SJCRH30 (cell line): ENCODE measurements at regions not wholly inside any gene's neighbourhood (a gene's known extent, or its start where the extent isn't known, plus 50 kb on each side); places are given as distances from the start of the nearest gene placed in this dataset.

Experiments
- DNase-seq, 2 experiments: peaks; one replicate each; pipeline ENCODE4 v3.0.0-alpha.2; 2015 to 2020
- H3K27ac ChIP-seq: fragments of 250-450 bp; sonication (Bioruptor Pico); 2 replicates; pipeline ENCODE4 v1.5.1; 2020; ENCODE audit warnings: mild to moderate bottlenecking, moderate library complexity
- H3K27me3 ChIP-seq: fragments of 250-450 bp; sonication (Bioruptor Pico); 2 replicates; pipeline ENCODE4 v1.5.1; 2020; ENCODE audit warnings: mild to moderate bottlenecking, moderate library complexity
- H3K36me3 ChIP-seq: fragments of 250-450 bp; sonication (Bioruptor Pico); 2 replicates; pipeline ENCODE4 v1.5.1; 2020; ENCODE audit warnings: mild to moderate bottlenecking, moderate library complexity
- H3K4me1 ChIP-seq: fragments of 250-450 bp; sonication (Bioruptor Pico); 2 replicates; pipeline ENCODE4 v1.5.1; 2020; ENCODE audit warnings: mild to moderate bottlenecking, moderate library complexity
- H3K4me3 ChIP-seq: fragments of 250-450 bp; sonication (Bioruptor Pico); 2 replicates; pipeline ENCODE4 v1.5.1; 2020; ENCODE audit warnings: mild to moderate bottlenecking, moderate library complexity
- H3K9me3 ChIP-seq: fragments of 250-450 bp; sonication (Bioruptor Pico); replicated peaks from 2 replicates; pipeline ENCODE4 v1.5.1; 2020; ENCODE audit warnings: mild to moderate bottlenecking, moderate library complexity

DNA sequence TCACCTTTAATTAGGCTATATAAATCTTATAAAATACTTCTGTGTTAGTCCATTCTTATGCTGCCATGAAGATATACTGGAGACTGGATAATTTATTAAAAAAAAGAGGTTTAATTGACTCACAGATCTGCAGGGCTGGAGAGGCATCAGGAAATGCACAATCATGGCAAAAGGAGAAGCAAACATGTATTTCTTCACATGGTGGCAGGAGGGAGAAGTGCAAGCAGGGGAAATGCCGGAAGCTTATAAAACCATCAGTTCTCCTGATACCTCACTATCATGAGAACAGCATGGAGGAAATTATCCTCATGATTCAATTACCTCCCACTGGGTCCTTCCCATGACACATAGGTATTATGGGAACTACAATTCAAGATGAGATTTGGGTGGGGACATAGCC is 504.4 kb downstream of the RIT2 start:
- Histone ChIP-seq H3K36me3 (no peaks in the 10 kb centered on the region), H3K27me3 (no peaks in the 10 kb centered on the region), H3K9me3 (no peaks in the 10 kb centered on the region), H3K27ac (no peak overlapping the region), H3K4me3 (no peak overlapping the region), H3K4me1 (peaks cover 31% of the 10 kb centered on the region)
- no peak for DNase-seq

DNA sequence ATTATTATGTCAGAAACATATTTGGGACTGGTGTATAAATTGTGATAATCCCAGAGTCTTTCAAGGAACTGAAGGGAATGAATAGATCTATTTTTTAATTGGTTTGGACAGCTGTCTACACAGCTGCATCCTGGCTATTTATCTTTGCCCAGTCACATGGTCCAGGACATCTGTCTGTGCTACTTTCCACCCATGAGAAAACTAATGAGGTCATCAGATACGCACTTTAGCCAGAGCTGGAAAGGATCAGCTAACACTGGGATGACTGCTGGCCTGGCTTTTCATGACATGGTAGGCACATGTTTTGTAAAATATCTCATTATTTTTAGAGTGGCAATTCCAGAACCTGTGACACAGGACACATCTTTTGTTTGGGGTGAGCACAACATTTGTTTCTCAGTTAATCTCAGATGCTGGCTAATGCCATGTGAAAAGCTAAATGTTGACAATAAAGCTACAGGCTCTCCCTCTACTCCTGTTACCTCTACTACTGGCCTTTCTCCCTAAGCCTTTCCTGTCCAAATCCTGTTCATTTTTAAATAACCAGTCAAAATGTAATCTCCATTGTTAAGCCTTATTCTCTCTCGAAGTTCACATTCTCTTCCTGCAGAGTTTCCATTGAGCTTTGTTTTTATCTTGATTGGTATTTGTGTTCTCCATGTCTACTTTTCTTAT is 500.7 kb downstream of the RIT2 start:
- no peaks in the 10 kb centered on the region for H3K9me3 ChIP-seq
- peak overlapping the region; percentile 97 for H3K27ac ChIP-seq
- H3K27me3 ChIP-seq = no peaks in the 10 kb centered on the region
- peak; percentile 84 to 94 for DNase-seq
- peaks cover 51% of the 10 kb centered on the region for H3K4me1 ChIP-seq
- H3K36me3 ChIP-seq = no peaks in the 10 kb centered on the region
- H3K4me3 ChIP-seq = peak overlapping the region; percentile 36

DNA sequence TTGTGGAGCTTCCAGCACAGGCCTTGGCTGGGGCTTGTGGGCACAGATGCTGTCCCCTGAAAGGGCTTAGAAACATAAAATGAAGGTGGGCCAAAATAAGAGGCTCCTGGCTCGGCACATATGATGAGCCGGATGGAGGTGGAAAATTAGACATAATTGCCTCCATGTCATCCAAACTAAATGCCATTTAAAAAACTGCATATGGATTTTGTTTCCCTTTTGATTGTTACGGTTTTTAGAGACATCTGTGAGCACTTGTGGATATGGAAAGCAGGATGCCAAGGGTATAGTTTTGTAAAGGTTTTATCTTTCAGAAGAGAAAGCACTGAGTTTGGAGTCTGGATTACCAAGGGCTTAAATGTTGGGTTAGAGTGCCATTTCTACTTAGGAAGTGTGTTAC is 498.3 kb downstream of the RIT2 start:
- Histone ChIP-seq H3K4me1 (peaks cover 51% of the 10 kb centered on the region), H3K4me3 (no peak overlapping the region), H3K36me3 (no peaks in the 10 kb centered on the region), H3K27me3 (no peaks in the 10 kb centered on the region), H3K27ac (peak overlapping the region; percentile 97), H3K9me3 (no peaks in the 10 kb centered on the region)
- DNase-seq = peak; percentile 19 to 62

DNA sequence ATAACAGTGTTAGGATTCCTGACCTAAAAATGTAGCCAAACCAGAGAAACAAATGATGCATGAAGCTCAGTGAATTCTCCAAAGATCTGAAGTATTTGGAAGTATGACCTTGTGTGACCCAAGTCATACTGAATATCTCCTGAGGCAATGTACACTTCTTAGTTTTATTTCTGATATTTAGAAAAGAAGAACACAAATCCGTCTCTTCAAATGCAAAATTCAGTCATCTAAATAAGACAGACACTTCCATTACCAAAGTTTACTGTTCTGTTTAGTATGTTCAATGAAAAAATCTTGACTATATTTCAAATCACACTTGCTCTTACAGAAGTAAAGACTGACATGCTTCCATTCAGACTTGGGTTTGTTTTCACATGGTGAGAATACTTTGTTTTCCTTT is 495.7 kb downstream of the RIT2 start:
- peaks cover 34% of the 10 kb centered on the region for H3K4me1 ChIP-seq
- no peak for DNase-seq
- H3K27me3 ChIP-seq = no peaks in the 10 kb centered on the region
- no peaks in the 10 kb centered on the region for H3K36me3 ChIP-seq
- H3K4me3 ChIP-seq = no peak overlapping the region
- no peak overlapping the region for H3K27ac ChIP-seq
- no peaks in the 10 kb centered on the region for H3K9me3 ChIP-seq

DNA sequence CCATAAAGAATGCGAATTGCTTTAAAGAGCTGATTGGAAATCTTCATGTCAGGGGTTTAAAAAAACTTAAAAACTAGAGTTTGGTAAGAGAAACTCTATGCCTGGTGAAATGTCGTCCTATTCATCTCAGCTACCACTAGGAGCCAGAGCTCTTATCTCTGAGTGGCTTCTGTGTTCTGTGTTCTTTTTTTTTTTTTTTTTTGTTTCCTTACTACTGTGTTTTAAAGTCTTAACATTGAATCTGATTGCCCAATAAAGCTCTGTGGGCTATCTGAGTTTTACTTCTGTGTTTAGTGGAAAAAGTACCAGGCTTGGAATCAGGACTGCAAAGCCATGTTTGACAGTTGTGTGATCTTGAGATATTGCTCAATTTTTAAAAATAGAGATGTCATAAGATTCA is 494.8 kb downstream of the RIT2 start:
- peaks cover 25% of the 10 kb centered on the region for H3K4me1 ChIP-seq
- no peak for DNase-seq
- no peaks in the 10 kb centered on the region for H3K9me3 ChIP-seq
- H3K36me3 ChIP-seq = no peaks in the 10 kb centered on the region
- H3K4me3 ChIP-seq = no peak overlapping the region
- no peak overlapping the region for H3K27ac ChIP-seq
- no peaks in the 10 kb centered on the region for H3K27me3 ChIP-seq

DNA sequence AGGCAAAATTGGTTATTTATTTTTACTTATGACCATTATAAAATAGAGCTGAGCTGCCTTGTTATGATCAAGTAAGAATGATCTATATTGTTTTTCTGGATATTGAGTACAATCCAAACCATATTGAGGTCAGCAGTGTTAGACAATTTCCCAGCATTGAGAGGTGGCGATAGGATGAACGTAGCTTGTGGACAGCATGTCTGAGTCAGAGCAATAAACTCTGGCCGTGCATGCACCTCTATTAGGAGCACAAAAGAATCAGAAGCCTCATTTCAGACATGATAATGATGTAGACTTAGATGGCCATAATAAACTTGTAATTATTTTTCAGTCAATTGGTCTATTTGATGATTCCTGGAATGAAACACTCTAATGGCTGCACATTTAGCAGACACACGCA is 491.6 kb downstream of the RIT2 start:
- H3K27ac ChIP-seq = no peak overlapping the region
- H3K36me3 ChIP-seq = no peaks in the 10 kb centered on the region
- H3K4me1 ChIP-seq = 0 out of 2 replicates have a peak, but pooled peaks cover 3% of the 10 kb centered on the region
- H3K4me3 ChIP-seq = no peak overlapping the region
- H3K9me3 ChIP-seq = no peaks in the 10 kb centered on the region
- H3K27me3 ChIP-seq = no peaks in the 10 kb centered on the region
- no peak for DNase-seq

DNA sequence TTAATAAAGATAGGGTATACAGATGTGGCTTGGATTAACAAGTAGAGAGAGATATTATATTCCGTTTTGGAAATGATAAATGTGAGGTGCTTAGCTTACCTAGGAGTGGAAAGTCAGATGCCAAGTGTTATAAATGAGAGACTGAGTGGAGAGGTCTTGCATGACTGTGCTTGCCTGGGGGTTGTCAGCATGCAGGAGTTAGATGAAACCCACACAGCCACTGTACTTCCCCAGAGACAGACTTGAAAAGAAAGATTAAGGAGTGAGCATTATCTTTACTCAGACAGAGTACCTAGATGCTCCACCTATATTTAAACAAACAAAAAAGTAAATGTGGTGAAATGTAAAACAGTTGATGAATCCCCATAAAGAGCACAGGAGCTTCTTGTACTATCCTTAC is 482.7 kb downstream of the RIT2 start:
- H3K36me3 ChIP-seq = no peaks in the 10 kb centered on the region
- DNase-seq = no peak
- H3K27ac ChIP-seq = no peak overlapping the region
- H3K4me1 ChIP-seq = no peaks in the 10 kb centered on the region
- H3K4me3 ChIP-seq = no peak overlapping the region
- no peaks in the 10 kb centered on the region for H3K9me3 ChIP-seq
- no peaks in the 10 kb centered on the region for H3K27me3 ChIP-seq

DNA sequence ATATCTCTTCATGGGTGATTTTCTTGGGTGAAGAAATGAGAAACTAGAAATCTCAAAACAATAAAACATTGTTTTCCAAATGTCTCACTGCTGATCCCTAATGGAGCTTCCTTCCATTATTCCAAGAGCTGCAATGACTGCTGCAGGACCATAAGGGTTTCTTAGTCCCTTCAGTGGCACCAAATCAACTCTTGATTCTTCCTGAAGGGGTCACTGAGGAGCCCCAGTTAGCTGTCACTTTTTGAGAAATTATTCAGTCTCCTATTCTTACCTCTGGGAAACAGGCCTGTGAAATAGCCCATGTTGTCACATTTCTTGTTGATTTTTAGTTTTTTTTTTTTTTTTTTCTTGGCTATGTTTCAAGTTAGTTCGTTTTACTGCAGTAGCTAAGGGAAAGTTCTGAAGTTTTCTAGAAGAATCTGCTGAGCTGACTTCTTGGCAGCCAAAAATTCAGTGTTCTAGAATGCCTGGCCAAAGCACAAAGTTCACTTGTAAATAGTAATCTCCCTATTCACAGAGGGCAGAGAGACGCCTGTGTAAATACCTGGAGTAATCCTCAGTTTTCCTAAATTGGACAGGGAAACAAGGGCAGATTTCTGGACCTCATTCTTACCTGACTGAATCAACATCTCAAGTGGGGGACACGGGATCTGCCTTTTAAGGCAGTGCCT is 480.0 kb downstream of the RIT2 start:
- Histone ChIP-seq H3K4me3 (no peak overlapping the region), H3K4me1 (no peaks in the 10 kb centered on the region), H3K36me3 (no peaks in the 10 kb centered on the region), H3K9me3 (no peaks in the 10 kb centered on the region), H3K27me3 (no peaks in the 10 kb centered on the region), H3K27ac (no peak overlapping the region)
- no peak for DNase-seq

DNA sequence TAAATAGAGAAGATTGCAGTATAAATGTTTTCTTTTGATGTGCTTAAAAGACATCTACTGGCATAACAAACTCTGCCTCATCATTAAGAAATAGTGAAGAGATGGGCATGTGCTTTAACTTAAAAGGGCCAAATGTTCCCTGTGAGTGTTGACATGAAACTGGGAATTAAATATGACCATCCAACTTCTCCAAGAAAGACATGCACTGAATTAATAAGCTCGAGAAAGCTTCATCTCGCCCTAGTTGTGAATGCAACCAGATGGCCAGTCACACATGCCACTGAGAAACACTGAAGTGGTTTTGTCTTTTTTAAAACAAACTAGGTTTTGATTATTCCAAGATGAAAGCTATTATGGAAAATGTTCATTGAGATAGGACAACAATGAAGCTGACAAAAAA is 479.2 kb downstream of the RIT2 start:
- H3K4me3 ChIP-seq = no peak overlapping the region
- no peaks in the 10 kb centered on the region for H3K27me3 ChIP-seq
- no peak overlapping the region for H3K27ac ChIP-seq
- no peaks in the 10 kb centered on the region for H3K36me3 ChIP-seq
- no peak for DNase-seq
- no peaks in the 10 kb centered on the region for H3K4me1 ChIP-seq
- no peaks in the 10 kb centered on the region for H3K9me3 ChIP-seq

DNA sequence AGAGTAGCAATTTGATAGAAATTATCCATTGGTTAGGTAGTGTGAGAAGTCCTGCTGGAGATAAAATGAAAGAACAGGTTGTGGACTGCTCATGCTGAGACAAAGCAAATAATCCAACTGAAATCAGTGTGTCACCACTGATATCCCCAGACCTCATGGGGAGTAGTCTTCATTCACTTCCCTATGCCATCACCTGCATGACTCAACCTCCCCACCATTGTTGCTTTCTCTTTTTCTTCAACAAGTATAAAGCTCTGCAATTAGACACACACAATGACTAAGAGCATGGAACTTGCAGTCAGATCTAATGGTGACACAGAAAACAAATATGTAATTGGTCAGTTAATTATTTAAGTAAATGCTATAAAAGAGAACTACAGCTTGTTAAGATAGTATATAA is 475.3 kb downstream of the RIT2 start:
- H3K27me3 ChIP-seq = no peaks in the 10 kb centered on the region
- H3K4me3 ChIP-seq = no peak overlapping the region
- no peak overlapping the region for H3K27ac ChIP-seq
- no peaks in the 10 kb centered on the region for H3K9me3 ChIP-seq
- no peaks in the 10 kb centered on the region for H3K4me1 ChIP-seq
- DNase-seq = no peak
- H3K36me3 ChIP-seq = no peaks in the 10 kb centered on the region

DNA sequence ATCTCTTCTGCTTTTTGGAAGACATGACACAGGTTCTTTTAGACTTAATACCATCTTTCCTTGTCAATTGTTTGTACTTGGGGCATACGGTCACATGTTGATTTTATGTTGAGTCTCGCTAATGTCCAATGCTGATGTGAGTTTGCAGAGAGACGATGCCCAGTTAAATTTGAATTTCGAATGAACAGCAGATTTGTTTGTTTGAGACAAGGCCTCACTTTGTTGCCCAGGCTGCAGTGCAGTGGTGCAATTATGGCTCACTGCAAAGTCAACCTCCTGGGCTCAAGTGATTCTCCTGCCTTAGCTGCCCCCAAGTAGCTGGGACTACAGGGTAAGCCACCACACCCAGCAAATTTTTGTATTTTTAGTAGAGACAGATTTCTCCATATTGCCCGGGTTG is 473.5 kb downstream of the RIT2 start:
- Histone ChIP-seq H3K36me3 (no peaks in the 10 kb centered on the region), H3K4me3 (no peak overlapping the region), H3K27me3 (no peaks in the 10 kb centered on the region), H3K4me1 (no peaks in the 10 kb centered on the region), H3K9me3 (no peaks in the 10 kb centered on the region), H3K27ac (no peak overlapping the region)
- DNase-seq = no peak

DNA sequence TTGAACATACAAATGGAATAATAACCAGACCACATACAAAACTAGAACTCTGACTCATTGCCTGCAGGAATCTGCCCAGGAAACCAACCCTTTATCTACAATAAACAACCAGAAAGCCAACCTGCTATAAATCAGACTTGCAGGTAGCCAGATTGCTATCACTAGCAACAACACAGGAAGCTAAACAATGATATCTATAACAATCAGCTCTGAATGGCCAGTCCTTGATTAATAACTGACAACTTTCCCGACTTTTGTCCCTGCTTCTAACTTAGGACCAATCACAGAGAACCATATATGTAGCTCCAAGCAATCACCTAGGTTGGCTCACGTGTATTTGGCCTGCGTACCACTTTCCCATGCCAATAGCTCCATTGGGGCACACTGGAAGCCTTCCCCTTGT is 470.8 kb downstream of the RIT2 start:
- Histone ChIP-seq H3K27me3 (no peaks in the 10 kb centered on the region), H3K27ac (no peak overlapping the region), H3K4me1 (no peaks in the 10 kb centered on the region), H3K4me3 (no peak overlapping the region), H3K9me3 (no peaks in the 10 kb centered on the region), H3K36me3 (no peaks in the 10 kb centered on the region)
- DNase-seq = no peak

DNA sequence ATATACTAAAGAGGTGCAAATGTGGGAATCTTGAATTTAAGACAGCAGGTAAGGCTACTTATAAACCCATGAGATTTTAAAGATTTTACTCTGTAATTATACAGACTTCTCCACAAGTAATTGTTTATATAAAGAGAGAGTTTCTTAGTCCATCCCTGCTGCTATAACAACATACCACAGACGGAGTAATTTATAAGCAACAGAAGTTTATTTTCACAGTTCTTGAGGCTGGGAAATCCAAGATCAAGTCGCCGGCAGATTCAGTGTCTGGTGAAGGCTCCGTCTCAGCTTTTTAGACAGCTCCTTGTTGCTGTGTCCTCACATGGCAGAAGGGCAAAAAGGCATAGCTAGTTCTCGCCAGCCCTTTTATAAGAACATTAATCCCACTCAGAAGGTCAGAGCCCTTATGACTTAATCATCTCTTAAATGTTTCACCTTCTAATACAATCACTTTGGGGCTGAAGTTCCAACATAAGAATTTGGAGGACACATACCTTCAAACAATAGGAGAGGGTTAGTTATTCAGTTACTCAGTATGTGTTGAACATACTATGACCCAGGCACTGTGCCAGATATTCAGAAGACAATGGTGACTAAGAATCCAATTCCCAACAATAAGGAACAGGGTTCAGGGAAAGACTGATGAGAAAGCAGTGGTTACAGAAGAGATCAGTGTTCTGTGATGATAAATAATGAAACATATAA is 466.0 kb downstream of the RIT2 start:
- DNase-seq = no peak
- H3K36me3 ChIP-seq = no peaks in the 10 kb centered on the region
- H3K4me3 ChIP-seq = no peak overlapping the region
- H3K9me3 ChIP-seq = no peaks in the 10 kb centered on the region
- no peaks in the 10 kb centered on the region for H3K4me1 ChIP-seq
- H3K27ac ChIP-seq = no peak overlapping the region
- no peaks in the 10 kb centered on the region for H3K27me3 ChIP-seq

DNA sequence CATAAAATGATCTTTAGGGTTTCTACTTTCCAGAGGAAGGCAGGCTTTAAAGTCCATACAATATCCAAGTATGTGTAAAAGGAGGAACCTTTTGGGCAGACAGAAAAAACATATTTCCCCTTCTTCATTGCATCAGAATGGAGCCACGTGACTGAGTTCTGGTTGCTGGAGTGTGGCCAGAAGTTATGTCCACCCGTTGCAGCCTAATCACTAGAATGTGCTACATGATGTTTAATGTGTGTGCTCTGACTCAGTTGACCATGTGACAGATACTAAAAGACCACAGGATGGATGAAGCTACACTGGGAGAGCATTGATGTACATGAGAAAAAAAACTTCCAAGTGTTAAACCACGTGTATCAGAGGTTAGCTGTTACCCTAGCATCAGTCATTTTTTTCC is 460.9 kb downstream of the RIT2 start:
- H3K27me3 ChIP-seq = no peaks in the 10 kb centered on the region
- no peak overlapping the region for H3K27ac ChIP-seq
- no peaks in the 10 kb centered on the region for H3K4me1 ChIP-seq
- H3K4me3 ChIP-seq = no peak overlapping the region
- DNase-seq = no peak
- H3K36me3 ChIP-seq = no peaks in the 10 kb centered on the region
- no peaks in the 10 kb centered on the region for H3K9me3 ChIP-seq

DNA sequence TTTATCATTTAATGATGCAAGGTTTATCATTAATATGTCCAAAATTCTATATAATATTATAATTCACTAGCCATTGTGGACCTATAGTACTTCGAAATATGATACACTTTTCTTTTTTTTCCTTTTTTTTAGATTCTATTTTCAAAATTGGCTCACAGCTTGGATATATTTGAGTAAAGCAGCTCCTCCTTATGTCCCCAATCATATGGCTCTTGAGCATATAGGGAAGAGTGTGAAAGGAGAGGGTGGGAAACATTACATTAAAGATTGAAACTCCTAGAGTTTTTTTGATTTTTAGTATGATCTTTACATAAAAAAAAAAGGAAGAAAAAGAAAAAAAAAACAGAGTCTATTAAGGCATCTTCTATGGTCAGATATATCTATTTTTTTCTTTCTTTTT is 457.9 kb downstream of the RIT2 start:
- Histone ChIP-seq H3K27me3 (no peaks in the 10 kb centered on the region), H3K36me3 (no peaks in the 10 kb centered on the region)

More for the DNA sequence above, 457.9 kb downstream of the RIT2 start:
- H3K9me3 ChIP-seq = no peaks in the 10 kb centered on the region
- no peak for DNase-seq
- no peak overlapping the region for H3K4me3 ChIP-seq
- H3K4me1 ChIP-seq = no peaks in the 10 kb centered on the region
- no peak overlapping the region for H3K27ac ChIP-seq
